ENCODE measurements at regions not wholly inside any gene's neighbourhood (a gene's known extent, or its start where the extent isn't known, plus 50 kb on each side); places are given as distances from the start of the nearest gene placed in this dataset.
A peak's percentile ranks its signal among the peaks of the same experiment; 100 is the strongest.

- Histone ChIP-seq H3K4me2 (peak overlapping the region; percentile 66 to 89 (median 79)), H3K9ac (no peak overlapping the region), H3K27ac (no peak overlapping the region), H3K4me3 (no peak overlapping the region), H3K4me1 (peaks cover 23 to 41% (median 32%) of the 10 kb centered on the region in 10 experiments), H4K20me1 (peaks cover 0 to 51% (median 6%) of the 10 kb centered on the region in 11 experiments; a peak in 8 of 22 replicates), H3K9me3 (replicated peaks in 1 of 11) (peaks cover 0 to 18% (median 12%) of the 10 kb centered on the region in 11 experiments; a peak in 18 of 22 replicates), H3K36me3 (no peaks in the 10 kb centered on the region), H3K27me3 (peaks cover 3 to 88% (median 31%) of the 10 kb centered on the region in 11 experiments; a peak in 19 of 22 replicates)
- TF ChIP-seq Cebpa-rat (IDR thresholded peaks at IDR 0.05) = no peak
Observed at GRCh38 chr2:242031481-242032019, 162.0 kb downstream of the RTP5 start.

GRCh38 chr2:242032780-242033656 is 163.5 kb downstream of the RTP5 start:
- TF ChIP-seq Cebpa-rat (IDR thresholded peaks at IDR 0.05) = no peak
- Histone ChIP-seq H3K9ac (no peak overlapping the region), H3K4me3 (no peak overlapping the region), H4K20me1 (peaks cover 0 to 56% (median 6%) of the 10 kb centered on the region in 11 experiments; a peak in 8 of 22 replicates), H3K27ac (no peak overlapping the region), H3K27me3 (peaks cover 3 to 99% (median 31%) of the 10 kb centered on the region in 11 experiments; a peak in 19 of 22 replicates), H3K4me2 (no peak overlapping the region), H3K4me1 (peaks cover 20 to 35% (median 27%) of the 10 kb centered on the region in 10 experiments), H3K9me3 (replicated peaks in 1 of 11) (peaks cover 0 to 11% (median 6%) of the 10 kb centered on the region in 11 experiments; a peak in 18 of 22 replicates), H3K36me3 (no peaks in the 10 kb centered on the region)

- TF ChIP-seq Cebpa-rat (IDR thresholded peaks at IDR 0.05) = no peak
- peaks cover 3 to 100% (median 27%) of the 10 kb centered on the region in 11 experiments; a peak in 19 of 22 replicates for H3K27me3 ChIP-seq
- H4K20me1 ChIP-seq = peaks cover 0 to 67% (median 6%) of the 10 kb centered on the region in 11 experiments; a peak in 8 of 22 replicates
- no peaks in the 10 kb centered on the region for H3K36me3 ChIP-seq
- H3K27ac ChIP-seq = no peak overlapping the region
- peaks cover 22 to 41% (median 31%) of the 10 kb centered on the region in 10 experiments for H3K4me1 ChIP-seq
- H3K4me2 ChIP-seq = no peak overlapping the region
- H3K9ac ChIP-seq = no peak overlapping the region
- H3K4me3 ChIP-seq = no peak overlapping the region
- H3K9me3 ChIP-seq (replicated peaks in 1 of 11) = peaks cover 0 to 1% (median 0%) of the 10 kb centered on the region in 11 experiments; a peak in 1 of 22 replicates
Observed at GRCh38 chr2:242034138-242034537, 164.6 kb downstream of the RTP5 start.

GRCh38 chr2:242034996-242035814 is 165.7 kb downstream of the RTP5 start:
- H3K27ac ChIP-seq = no peak overlapping the region
- H3K36me3 ChIP-seq = no peaks in the 10 kb centered on the region
- H3K4me2 ChIP-seq = no peak overlapping the region
- H3K4me3 ChIP-seq = no peak overlapping the region
- peaks cover 3 to 89% (median 21%) of the 10 kb centered on the region in 11 experiments; a peak in 19 of 22 replicates for H3K27me3 ChIP-seq
- H3K4me1 ChIP-seq = peaks cover 13 to 32% (median 21%) of the 10 kb centered on the region in 10 experiments
- H4K20me1 ChIP-seq = peaks cover 0 to 60% (median 6%) of the 10 kb centered on the region in 11 experiments; a peak in 8 of 22 replicates
- peaks cover 0 to 5% (median 0%) of the 10 kb centered on the region in 11 experiments; a peak in 3 of 22 replicates for H3K9me3 ChIP-seq (replicated peaks in 1 of 11)
- H3K9ac ChIP-seq = no peak overlapping the region
- TF ChIP-seq Cebpa-rat (IDR thresholded peaks at IDR 0.05) = no peak

GRCh38 chr2:242035858-242036652 is 166.5 kb downstream of the RTP5 start:
- Histone ChIP-seq H3K4me3 (no peak overlapping the region), H4K20me1 (peaks cover 0 to 60% (median 6%) of the 10 kb centered on the region in 11 experiments; a peak in 8 of 22 replicates), H3K36me3 (no peaks in the 10 kb centered on the region), H3K4me2 (no peak overlapping the region), H3K27ac (no peak overlapping the region), H3K27me3 (peaks cover 3 to 81% (median 21%) of the 10 kb centered on the region in 11 experiments; a peak in 18 of 22 replicates), H3K4me1 (peaks cover 10 to 26% (median 17%) of the 10 kb centered on the region in 10 experiments), H3K9me3 (replicated peaks in 1 of 11) (peaks cover 3 to 14% (median 6%) of the 10 kb centered on the region in 11 experiments; a peak in 18 of 22 replicates), H3K9ac (no peak overlapping the region)
- no peak for TF ChIP-seq Cebpa-rat (IDR thresholded peaks at IDR 0.05)

GRCh38 chr2:242036653-242036950 is 167.1 kb downstream of the RTP5 start:
- no peak overlapping the region for H3K27ac ChIP-seq
- peaks cover 5 to 20% (median 11%) of the 10 kb centered on the region in 10 experiments for H3K4me1 ChIP-seq
- peaks cover 0 to 54% (median under 1%) of the 10 kb centered on the region in 11 experiments; a peak in 8 of 22 replicates for H4K20me1 ChIP-seq
- peaks cover 3 to 75% (median 21%) of the 10 kb centered on the region in 11 experiments; a peak in 18 of 22 replicates for H3K27me3 ChIP-seq
- H3K4me3 ChIP-seq = no peak overlapping the region
- H3K36me3 ChIP-seq = no peaks in the 10 kb centered on the region
- H3K4me2 ChIP-seq = no peak overlapping the region
- H3K9me3 ChIP-seq (replicated peaks in 1 of 11) = peaks cover 9 to 19% (median 12%) of the 10 kb centered on the region in 11 experiments; a peak in 21 of 22 replicates
- no peak overlapping the region for H3K9ac ChIP-seq
- TF ChIP-seq Cebpa-rat (IDR thresholded peaks at IDR 0.05) = no peak

- H3K27ac ChIP-seq = no peak overlapping the region
- no peak for TF ChIP-seq Cebpa-rat (IDR thresholded peaks at IDR 0.05)
- peaks cover 0 to 14% (median 7%) of the 10 kb centered on the region in 10 experiments; a peak in 10 of 20 replicates for H3K4me1 ChIP-seq
- no peak overlapping the region for H3K9ac ChIP-seq
- H4K20me1 ChIP-seq = peaks cover 0 to 47% (median 0%) of the 10 kb centered on the region in 11 experiments; a peak in 5 of 22 replicates
- no peaks in the 10 kb centered on the region for H3K36me3 ChIP-seq
- peaks cover 0 to 58% (median 11%) of the 10 kb centered on the region in 11 experiments; a peak in 14 of 22 replicates for H3K27me3 ChIP-seq
- H3K4me3 ChIP-seq = no peak overlapping the region
- peaks cover 22 to 37% (median 28%) of the 10 kb centered on the region in 11 experiments for H3K9me3 ChIP-seq (replicated peaks in 1 of 11)
- peak overlapping the region in 8 of 11 experiments; percentile 4 to 59 (median 34); a peak in 12 of 22 replicates for H3K4me2 ChIP-seq
Observed at GRCh38 chr2:242038166-242038927, 168.8 kb downstream of the RTP5 start.

Measured in BLaER1 treated with 17β-estradiol and CSF1 and Interleukin-3, amounts not matched to agents 10 nM and 100 nM (cell line).